Tibial nerve (tissue), 3 donors: ENCODE measurements at regions not wholly inside any gene's neighbourhood (a gene's known extent, or its start where the extent isn't known, plus 50 kb on each side); places are given as distances from the start of the nearest gene placed in this dataset.

Source experiments
- POLR2A ChIP-seq, 2 donors: fragments of 450-650 bp; IDR thresholded peaks; one replicate each; pipeline ENCODE4 v1.6.1; 2017; ENCODE audit warnings: antibody characterized with exemption in 2 of 2, mild to moderate bottlenecking in 2 of 2, moderate library complexity in 2 of 2
- TF ChIP-seq, protein P1 (sequence below), 5 experiments: fragments of 200-600 bp in 3 of 5; fragments of 450-650 bp in 2 of 5; sonication (generic) in 3 of 5; IDR thresholded peaks; one replicate each; pipeline ENCODE4 v1.5.1; 2016 to 2019; ENCODE audit warnings: antibody characterized with exemption in 5 of 5, mild to moderate bottlenecking in 3 of 5, moderate library complexity in 2 of 5

DNA sequence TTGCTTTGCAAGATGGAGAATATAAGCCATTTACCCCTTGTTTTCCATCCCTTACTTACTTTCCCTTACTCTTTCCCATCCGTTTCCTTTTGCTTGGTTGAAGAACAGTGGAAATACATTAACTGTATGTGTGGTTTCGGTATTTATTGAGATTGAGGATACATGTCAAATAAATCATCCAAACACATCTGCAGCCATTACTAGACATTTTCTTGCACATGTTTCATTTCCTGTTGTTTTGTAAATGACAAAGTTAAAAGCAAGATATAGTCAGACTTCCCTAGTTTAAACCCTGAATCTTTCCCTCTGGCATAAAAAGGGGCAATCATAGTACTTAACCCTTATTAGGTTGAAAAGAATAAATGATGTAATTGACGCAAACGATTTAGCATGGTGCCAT lies 82.1 kb upstream of the BCHE start:
- TF ChIP-seq, protein P1, sequence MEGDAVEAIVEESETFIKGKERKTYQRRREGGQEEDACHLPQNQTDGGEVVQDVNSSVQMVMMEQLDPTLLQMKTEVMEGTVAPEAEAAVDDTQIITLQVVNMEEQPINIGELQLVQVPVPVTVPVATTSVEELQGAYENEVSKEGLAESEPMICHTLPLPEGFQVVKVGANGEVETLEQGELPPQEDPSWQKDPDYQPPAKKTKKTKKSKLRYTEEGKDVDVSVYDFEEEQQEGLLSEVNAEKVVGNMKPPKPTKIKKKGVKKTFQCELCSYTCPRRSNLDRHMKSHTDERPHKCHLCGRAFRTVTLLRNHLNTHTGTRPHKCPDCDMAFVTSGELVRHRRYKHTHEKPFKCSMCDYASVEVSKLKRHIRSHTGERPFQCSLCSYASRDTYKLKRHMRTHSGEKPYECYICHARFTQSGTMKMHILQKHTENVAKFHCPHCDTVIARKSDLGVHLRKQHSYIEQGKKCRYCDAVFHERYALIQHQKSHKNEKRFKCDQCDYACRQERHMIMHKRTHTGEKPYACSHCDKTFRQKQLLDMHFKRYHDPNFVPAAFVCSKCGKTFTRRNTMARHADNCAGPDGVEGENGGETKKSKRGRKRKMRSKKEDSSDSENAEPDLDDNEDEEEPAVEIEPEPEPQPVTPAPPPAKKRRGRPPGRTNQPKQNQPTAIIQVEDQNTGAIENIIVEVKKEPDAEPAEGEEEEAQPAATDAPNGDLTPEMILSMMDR (IDR thresholded peaks at IDR 0.05) = no peak
- TF ChIP-seq POLR2A (IDR thresholded peaks at IDR 0.05) = no peak
